Breast epithelium (tissue), 4 donors: ENCODE measurements at regions not wholly inside any gene's neighbourhood (a gene's known extent, or its start where the extent isn't known, plus 50 kb on each side); places are given as distances from the start of the nearest gene placed in this dataset.
A peak's percentile ranks its signal among the peaks of the same experiment; 100 is the strongest.

Experiments used
- DNase-seq, 2 donors: peaks; one replicate each; pipeline ENCODE4 v3.0.0-alpha.2; 2019; ENCODE audit warnings: low spot score in 2 of 2
- H3K27ac ChIP-seq, 2 donors: fragments of 200-600 bp; sonication (generic) in 1 of 2; one replicate each; pipeline ENCODE4 v1.5.1; 2016 to 2019; ENCODE audit warnings: mild to moderate bottlenecking in 1 of 2
- H3K27me3 ChIP-seq, 2 donors: fragments of 200-600 bp; sonication (generic) in 1 of 2; one replicate each; pipeline versions ENCODE4 v1.5.1 to v1.6.0; 2017 to 2019; ENCODE audit warnings: control low read depth in 1 of 2, mild to moderate bottlenecking in 1 of 2
- H3K36me3 ChIP-seq: fragments of 200-600 bp; one replicate; pipeline ENCODE4 v1.5.1; 2019
- H3K4me1 ChIP-seq, 2 donors: fragments of 200-600 bp; sonication (generic); one replicate each; pipeline ENCODE4 v1.5.1; 2016 to 2019; ENCODE audit warnings: control low read depth in 1 of 2
- H3K4me3 ChIP-seq, 3 donors: fragments of 200-600 bp; sonication (generic); 1 replicate in 2 of 3; 2 replicates in 1 of 3; pipeline ENCODE4 v1.5.1; 2016 to 2019; ENCODE audit warnings: mild to moderate bottlenecking in 3 of 3, moderate library complexity in 2 of 3
- H3K9me3 ChIP-seq, 2 donors: fragments of 200-600 bp; sonication (generic) in 1 of 2; one replicate each; pipeline ENCODE4 v1.5.1; 2016 to 2019; ENCODE audit warnings: control low read depth in 1 of 2
- CTCF ChIP-seq, 3 donors: fragments of 450-650 bp; IDR thresholded peaks; one replicate each; pipeline ENCODE4 v1.5.1; 2016 to 2017; ENCODE audit warnings: antibody characterized with exemption in 3 of 3, mild to moderate bottlenecking in 3 of 3, moderate library complexity in 3 of 3
- POLR2A ChIP-seq: fragments of 450-650 bp; IDR thresholded peaks from one replicate; pipeline ENCODE4 v1.6.1; 2016; ENCODE audit warnings: antibody characterized with exemption, mild to moderate bottlenecking, moderate library complexity
- POLR2AphosphoS5 ChIP-seq, 3 donors: sonication (generic); formaldehyde crosslinking; IDR thresholded peaks; one replicate each; pipeline ENCODE4 v1.6.1; 2017; ENCODE audit warnings: antibody characterized with exemption in 3 of 3
- intact Hi-C: fragments of 100-400 bp; cut with DNase I; formaldehyde crosslinking; loops from one replicate; pipeline ENCODE4 v1.15.1; 2023; ENCODE audit warnings: low total_unique reads

- intact Hi-C loops, result loop anchor here (1.0 kb wide), 1 partner anchor 10 kb away; no protein-coding TSS in a partner anchor
- no peaks in the 10 kb centered on the region for H3K36me3 ChIP-seq
- H3K4me1 ChIP-seq, result peaks cover 0 to 12% of the 10 kb centered on the region in 2 donors
- peaks cover 6% of the 10 kb centered on the region in 2 donors for H3K9me3 ChIP-seq
- DNase-seq, result no peak
- H3K4me3 ChIP-seq, result no peak overlapping the region
- no peaks in the 10 kb centered on the region for H3K27me3 ChIP-seq
- H3K27ac ChIP-seq, result no peak overlapping the region
- TF ChIP-seq CTCF (IDR thresholded peaks at IDR 0.05), result no peak
- TF ChIP-seq POLR2AphosphoS5 (IDR thresholded peaks at IDR 0.05), result no peak
- TF ChIP-seq POLR2A, result no peak
Measured at GRCh38 chr7:67463983-67464382, 467.4 kb downstream of the TYW1 start.

GRCh38 chr7:67466109-67466508 is 469.5 kb downstream of the TYW1 start:
- intact Hi-C loops, result no loop called here
- H3K4me1 ChIP-seq, result peaks cover 0 to 12% of the 10 kb centered on the region in 2 donors
- no peak for TF ChIP-seq POLR2AphosphoS5 (IDR thresholded peaks at IDR 0.05)
- TF ChIP-seq POLR2A, result no peak
- TF ChIP-seq CTCF (IDR thresholded peaks at IDR 0.05), result no peak
- DNase-seq, result no peak
- no peaks in the 10 kb centered on the region for H3K36me3 ChIP-seq
- H3K27me3 ChIP-seq, result no peaks in the 10 kb centered on the region
- no peak overlapping the region for H3K27ac ChIP-seq
- peaks cover 0 to 6% of the 10 kb centered on the region in 2 donors for H3K9me3 ChIP-seq
- H3K4me3 ChIP-seq, result no peak overlapping the region

DNA sequence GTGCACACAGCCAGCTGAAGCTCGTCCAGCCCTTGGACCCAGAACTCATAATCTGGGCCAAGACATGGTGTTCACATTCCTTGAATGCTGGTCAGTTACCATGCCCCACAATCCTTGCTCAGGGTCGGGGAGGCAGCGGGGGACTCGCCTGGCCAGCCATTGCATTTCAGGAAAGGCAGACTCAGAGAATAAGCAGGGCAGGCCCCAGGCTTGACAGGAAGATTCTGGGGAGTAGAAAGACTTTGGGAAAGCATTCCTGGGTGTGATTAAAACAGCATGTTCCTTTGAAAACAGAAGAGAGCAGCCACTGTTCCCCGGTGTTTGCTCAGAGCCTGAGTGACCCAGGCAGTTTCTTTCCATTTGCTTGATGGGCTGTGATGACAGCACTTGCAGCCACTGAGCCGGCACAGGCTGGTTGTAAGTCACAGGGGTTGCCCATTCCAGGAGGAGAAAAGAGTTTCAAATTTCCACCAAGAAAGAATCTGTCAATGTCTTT is 473.7 kb downstream of the TYW1 start:
- TF ChIP-seq POLR2AphosphoS5 (IDR thresholded peaks at IDR 0.05) (peak in 1 of 3 donors; percentile 29), CTCF (IDR thresholded peaks at IDR 0.05) (no peak), POLR2A (no peak)
- no peaks in the 10 kb centered on the region for H3K4me1 ChIP-seq
- no peaks in the 10 kb centered on the region for H3K36me3 ChIP-seq
- DNase-seq, result peak in 1 of 2 donors; percentile 43
- H3K27ac ChIP-seq, result peak overlapping the region; percentile 32 to 42
- H3K27me3 ChIP-seq, result no peaks in the 10 kb centered on the region
- intact Hi-C loops, result no loop called here
- H3K4me3 ChIP-seq, result no peak overlapping the region
- H3K9me3 ChIP-seq, result no peaks in the 10 kb centered on the region

DNA sequence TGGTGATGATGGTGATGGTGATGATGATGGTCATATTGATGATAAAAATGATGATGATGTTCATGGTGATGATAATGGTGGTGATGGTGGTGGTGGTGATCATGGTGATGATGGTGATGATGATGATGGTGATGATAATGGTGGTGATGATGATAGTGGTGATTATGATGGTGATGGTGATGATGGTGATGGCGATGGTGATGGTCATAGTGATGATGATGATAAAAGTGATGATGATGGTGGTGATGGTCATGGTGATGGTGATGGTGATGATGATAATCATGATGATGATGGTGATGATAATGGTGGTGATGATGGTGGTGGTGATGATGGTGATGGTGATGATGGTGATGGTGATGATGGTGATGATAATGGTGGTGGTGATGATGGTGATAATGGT is 478.7 kb downstream of the TYW1 start:
- Histone ChIP-seq H3K36me3 (no peaks in the 10 kb centered on the region), H3K4me1 (no peaks in the 10 kb centered on the region), H3K27me3 (no peaks in the 10 kb centered on the region), H3K9me3 (no peaks in the 10 kb centered on the region), H3K4me3 (no peak overlapping the region), H3K27ac (no peak overlapping the region)
- intact Hi-C loops, result no loop called here
- no peak for DNase-seq
- TF ChIP-seq POLR2AphosphoS5 (IDR thresholded peaks at IDR 0.05) (no peak), CTCF (IDR thresholded peaks at IDR 0.05) (no peak), POLR2A (no peak)

DNA sequence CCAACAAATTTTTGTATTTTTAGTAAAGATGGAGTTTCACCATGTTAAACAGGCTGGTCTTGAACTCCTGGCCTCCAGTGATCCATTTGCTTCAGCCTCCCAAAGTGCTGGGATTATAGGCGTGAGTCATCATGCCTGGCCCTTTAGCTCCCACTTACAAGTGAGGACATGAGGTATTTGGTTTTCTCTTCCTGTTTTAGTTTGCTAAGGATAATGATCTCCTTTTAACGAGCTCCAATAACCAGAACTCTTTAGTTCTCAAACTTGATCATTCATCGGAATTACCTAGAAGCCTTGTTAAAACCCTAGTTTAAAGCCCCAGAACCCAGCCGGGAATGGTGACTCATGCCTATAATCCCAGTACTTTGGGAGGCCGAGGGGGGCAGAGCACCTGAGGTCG is 481.4 kb downstream of the TYW1 start:
- Histone ChIP-seq H3K36me3 (no peaks in the 10 kb centered on the region), H3K4me3 (no peak overlapping the region), H3K27ac (no peak overlapping the region), H3K27me3 (no peaks in the 10 kb centered on the region), H3K9me3 (no peaks in the 10 kb centered on the region), H3K4me1 (no peaks in the 10 kb centered on the region)
- DNase-seq, result no peak
- no peak for TF ChIP-seq CTCF (IDR thresholded peaks at IDR 0.05)
- TF ChIP-seq POLR2A, result no peak
- TF ChIP-seq POLR2AphosphoS5 (IDR thresholded peaks at IDR 0.05), result no peak
- intact Hi-C loops, result no loop called here
